H1 (cell line): ENCODE measurements at regions not wholly inside any gene's neighbourhood (a gene's known extent, or its start where the extent isn't known, plus 50 kb on each side); places are given as distances from the start of the nearest gene placed in this dataset.

Experiments
- CTCF ChIA-PET: fragments of 300-600 bp; sonication (Branson Sonifier 250); formaldehyde crosslinking; loops from one replicate; lab custom pipeline; 2021; ENCODE audit not compliant: partially characterized antibody; lab: Charles Lee
- POLR2A ChIA-PET: fragments of 300-600 bp; sonication (Branson Sonifier 250); formaldehyde crosslinking; loops from one replicate; lab custom pipeline; 2021; ENCODE audit warnings: inconsistent platforms; ENCODE audit not compliant: partially characterized antibody; lab: Charles Lee
- DNase-seq, 2 experiments: peaks; one replicate each; pipeline versions ENCODE4 v3.0.0 to v3.0.0-alpha.2; 2010 to 2022; ENCODE audit warnings: low spot score in 2 of 2, low read depth in 1 of 2, mixed read lengths in 1 of 2
- FAIRE-seq: peaks from 2 replicates; lab custom pipeline; 2011; peaks lifted over from hg19 to GRCh38; lab: Jason Lieb, UNC
- H2AFZ ChIP-seq: 2 replicates; pipeline ENCODE4 v1.8.1; 2012; ENCODE audit warnings: low read length, inconsistent platforms
- H2AK5ac ChIP-seq: 2 replicates; pipeline ENCODE4 v1.6.1; 2013; ENCODE audit warnings: low read depth, low read length
- H2BK120ac ChIP-seq: replicated peaks from 2 replicates; pipeline ENCODE3; 2013; ENCODE audit warnings: low read depth, low read length, inconsistent platforms
- H2BK12ac ChIP-seq: 2 replicates; pipeline ENCODE4 v1.6.1; 2013; ENCODE audit warnings: low read depth, low read length
- H2BK15ac ChIP-seq: 2 replicates; pipeline ENCODE4 v1.6.1; 2013; ENCODE audit warnings: low read length
- H2BK20ac ChIP-seq: 2 replicates; pipeline ENCODE4 v1.6.1; 2013; ENCODE audit warnings: low read length
- H2BK5ac ChIP-seq: 2 replicates; pipeline ENCODE4 v1.6.1; 2013; ENCODE audit warnings: low read depth, low read length
- H3K14ac ChIP-seq: 2 replicates; pipeline ENCODE4 v1.6.1; 2013; ENCODE audit warnings: inconsistent platforms; ENCODE audit not compliant: insufficient read length
- H3K18ac ChIP-seq: 2 replicates; pipeline ENCODE4 v1.6.1; 2013; ENCODE audit warnings: low read length; ENCODE audit errors: extremely low read depth
- H3K23ac ChIP-seq: 2 replicates; pipeline ENCODE4 v1.6.1; 2013; ENCODE audit warnings: inconsistent platforms; ENCODE audit not compliant: insufficient read length
- H3K23me2 ChIP-seq: 2 replicates; pipeline ENCODE4 v1.6.1; 2013; ENCODE audit warnings: low read depth, low read length
- H3K27ac ChIP-seq: 2 replicates; pipeline ENCODE4 v1.6.1; 2011; ENCODE audit warnings: low read depth, low read length, inconsistent platforms
- H3K27me3 ChIP-seq, 4 experiments: replicated peaks in 1 of 4; 1 replicate in 1 of 4; 2 replicates in 3 of 4; pipeline versions ENCODE4 v1.6.1 to v1.8.1; 2011 to 2013; ENCODE audit warnings: low read length in 3 of 4, mild to moderate bottlenecking in 3 of 4, inconsistent platforms in 2 of 4, mixed read lengths in 2 of 4, moderate library complexity in 1 of 4; ENCODE audit not compliant: control insufficient read depth in 3 of 4, insufficient read depth in 3 of 4; ENCODE audit errors: extremely low read depth in 1 of 4
- H3K36me3 ChIP-seq, 4 experiments: 2 replicates each; pipeline versions ENCODE4 v1.6.1 to v1.8.1; 2011 to 2013; ENCODE audit warnings: mild to moderate bottlenecking in 4 of 4, low read length in 3 of 4, moderate library complexity in 2 of 4, control low read depth in 1 of 4, inconsistent platforms in 1 of 4; ENCODE audit not compliant: insufficient read depth in 4 of 4, control insufficient read depth in 2 of 4
- H3K4ac ChIP-seq: replicated peaks from 2 replicates; pipeline ENCODE3; 2013; ENCODE audit warnings: low read length, low read depth, mixed read lengths, inconsistent platforms; ENCODE audit not compliant: insufficient read length
- H3K4me1 ChIP-seq, 4 experiments: replicated peaks in 1 of 4; 1 replicate in 1 of 4; 2 replicates in 3 of 4; pipeline versions ENCODE4 v1.6.1 to v1.8.1; 2011 to 2013; ENCODE audit warnings: low read length in 3 of 4, inconsistent platforms in 2 of 4, mixed read lengths in 1 of 4; ENCODE audit not compliant: insufficient read depth in 4 of 4, control insufficient read depth in 3 of 4
- H3K4me2 ChIP-seq, 2 experiments: 2 replicates each; pipeline versions ENCODE4 v1.6.1 to v1.8.1; 2011 to 2013; ENCODE audit warnings: low read depth in 2 of 2, low read length in 2 of 2, control low read depth in 1 of 2, inconsistent platforms in 1 of 2, mild to moderate bottlenecking in 1 of 2; ENCODE audit not compliant: insufficient read depth in 1 of 2
- H3K4me3 ChIP-seq, 4 experiments: fragments of 200-600, 300-600 bp in 1 of 4; sonication (generic), shearing (Covaris generic), sonication (Bioruptor Twin) in 1 of 4; 2 replicates each; pipeline versions ENCODE4 v1.5.1 to v1.8.1; 2011 to 2016; ENCODE audit warnings: low read length in 4 of 4, low read depth in 3 of 4, control low read depth in 2 of 4, inconsistent platforms in 2 of 4, mild to moderate bottlenecking in 2 of 4, mixed read lengths in 1 of 4, moderate library complexity in 1 of 4; ENCODE audit not compliant: insufficient read depth in 2 of 4; ENCODE audit errors: extremely low read depth in 1 of 4
- H3K56ac ChIP-seq: replicated peaks from 2 replicates; pipeline ENCODE3; 2013; ENCODE audit warnings: low read depth, mild to moderate bottlenecking, mixed read lengths, low read length, inconsistent platforms; ENCODE audit not compliant: insufficient read length
- H3K79me1 ChIP-seq: 2 replicates; pipeline ENCODE4 v1.6.1; 2013; ENCODE audit warnings: low read depth, low read length, control low read depth
- H3K79me2 ChIP-seq, 2 experiments: 2 replicates each; pipeline versions ENCODE4 v1.6.1 to v1.8.1; 2012 to 2013; ENCODE audit warnings: low read length in 2 of 2, mild to moderate bottlenecking in 2 of 2, inconsistent platforms in 1 of 2; ENCODE audit not compliant: insufficient read depth in 2 of 2, control insufficient read depth in 1 of 2
- H3K9ac ChIP-seq, 4 experiments: replicated peaks in 1 of 4; 1 replicate in 1 of 4; 2 replicates in 3 of 4; pipeline versions ENCODE4 v1.6.1 to v1.8.1; 2011 to 2013; ENCODE audit warnings: low read depth in 3 of 4, low read length in 3 of 4, control low read depth in 2 of 4, mild to moderate bottlenecking in 2 of 4, moderate library complexity in 2 of 4, inconsistent platforms in 1 of 4; ENCODE audit errors: extremely low read depth in 1 of 4
- H3K9me3 ChIP-seq, 2 experiments: 2 replicates each; pipeline versions ENCODE4 v1.6.1 to v1.8.1; 2012 to 2013; ENCODE audit warnings: mild to moderate bottlenecking in 2 of 2, moderate library complexity in 2 of 2, control low read depth in 1 of 2, inconsistent platforms in 1 of 2, low read depth in 1 of 2, low read length in 1 of 2, mixed read lengths in 1 of 2; ENCODE audit not compliant: insufficient read depth in 2 of 2
- H4K20me1 ChIP-seq, 2 experiments: replicated peaks in 1 of 2; 2 replicates each; pipeline versions ENCODE3 to v1.8.1; 2011 to 2013; ENCODE audit warnings: inconsistent platforms in 2 of 2, low read length in 2 of 2, mild to moderate bottlenecking in 1 of 2; ENCODE audit not compliant: insufficient read depth in 2 of 2, control insufficient read depth in 1 of 2
- H4K5ac ChIP-seq: 2 replicates; pipeline ENCODE4 v1.6.1; 2013; ENCODE audit warnings: low read length, low read depth, mixed read lengths, inconsistent platforms; ENCODE audit not compliant: insufficient read length
- H4K8ac ChIP-seq: 2 replicates; pipeline ENCODE4 v1.8.0; 2013; ENCODE audit warnings: mild to moderate bottlenecking, moderate library complexity, low read length, inconsistent platforms; ENCODE audit not compliant: insufficient read depth; ENCODE audit errors: extremely low read depth
- H4K91ac ChIP-seq: replicated peaks from 2 replicates; pipeline ENCODE3; 2013; ENCODE audit warnings: low read length, mixed read lengths, inconsistent platforms; ENCODE audit not compliant: insufficient read length
- HDAC2 ChIP-seq, 2 experiments: fragments of 300-600 bp in 1 of 2; sonication (generic) in 1 of 2; IDR thresholded peaks; 2 replicates each; pipeline ENCODE4 v1.6.1; 2011 to 2012; ENCODE audit warnings: low read depth in 2 of 2, low read length in 2 of 2, mild to moderate bottlenecking in 2 of 2, moderate library complexity in 2 of 2, borderline replicate concordance in 1 of 2, inconsistent platforms in 1 of 2
- TEAD4 ChIP-seq: IDR thresholded peaks from 2 replicates; pipeline ENCODE4 v1.6.1; 2012; ENCODE audit warnings: low read depth, low read length, inconsistent platforms, mixed read lengths
- WGBS, 2 experiments: shearing (Covaris generic) in 1 of 2; methylation state at CpG; one replicate each; pipeline versions ENCODE4 v1.1.6 to v1.1.7; 2013 to 2015; ENCODE audit warnings: low lambda C conversion rate in 2 of 2, mixed read lengths in 2 of 2, inconsistent platforms in 1 of 2, low coverage in 1 of 2, missing lambda C conversion rate in 1 of 2; ENCODE audit not compliant: insufficient replicate concordance in 2 of 2, insufficient coverage in 1 of 2, insufficient read length in 1 of 2; ENCODE audit errors: extremely low coverage in 1 of 2, missing lambda C conversion rate in 1 of 2; 5-methylcytosine and 5-hydroxymethylcytosine counted together

DNA sequence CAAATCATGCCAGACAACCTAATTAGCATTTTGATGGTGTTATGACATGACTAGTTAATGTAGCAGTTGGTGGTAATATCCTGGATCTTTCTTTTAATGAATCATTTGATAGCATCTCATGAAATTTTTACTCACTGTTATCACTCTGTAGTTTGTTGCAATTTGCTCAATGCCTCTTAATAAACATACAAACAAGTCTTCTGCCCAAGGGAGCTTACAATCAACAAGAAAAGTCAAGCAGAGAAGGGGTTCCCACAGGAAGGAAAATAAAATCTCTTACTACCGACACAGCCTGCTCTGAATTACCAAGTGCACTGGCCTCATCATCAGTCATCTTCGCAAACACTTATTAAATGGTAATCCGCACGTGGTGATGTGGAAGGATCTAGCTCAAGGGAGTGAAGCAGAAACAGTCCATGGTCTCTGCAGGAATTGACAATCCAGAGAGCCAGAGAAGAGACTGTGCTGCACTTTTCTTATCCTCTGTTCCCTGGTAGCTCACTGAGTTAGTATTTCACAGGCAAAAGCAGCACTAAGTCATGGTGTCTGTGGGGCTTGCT, 263.5 kb downstream of the EPHA4 start:
- H3K27me3 ChIP-seq, result no peaks in the 10 kb centered on the region
- H3K36me3 ChIP-seq, result no peaks in the 10 kb centered on the region
- H3K79me1 ChIP-seq, result no peaks in the 10 kb centered on the region
- H2BK15ac ChIP-seq, result no peak overlapping the region
- no peak overlapping the region for H2AK5ac ChIP-seq
- H3K4me1 ChIP-seq, result peaks cover 0 to 2% (median 0%) of the 10 kb centered on the region in 4 experiments; a peak in 2 of 7 replicates
- CTCF ChIA-PET, result no interaction called here
- no peak overlapping the region for H3K4me2 ChIP-seq
- H3K56ac ChIP-seq, result no peak overlapping the region
- no peaks in the 10 kb centered on the region for H3K23me2 ChIP-seq
- peak overlapping the region; percentile 17; the same call in 1 of the 2 replicates for H2AFZ ChIP-seq
- no peak overlapping the region for H4K91ac ChIP-seq
- no peak overlapping the region for H3K4ac ChIP-seq
- no peak overlapping the region for H2BK20ac ChIP-seq
- DNase-seq (no peak), FAIRE-seq (no peak)
- no peak overlapping the region for H4K8ac ChIP-seq
- no peak overlapping the region for H4K5ac ChIP-seq
- H2BK120ac ChIP-seq, result no peak overlapping the region
- TF ChIP-seq HDAC2 (IDR thresholded peaks at IDR 0.05; ENCODE audit: borderline replicate concordance in 1 of 2, low read depth in 2 of 2, low read length in 2 of 2), result no peak
- TF ChIP-seq TEAD4, result no peak
- H2BK12ac ChIP-seq, result no peak overlapping the region
- 94% methylated on average over 4 of the region's 4 CpGs; no CpG with 5 or more reads in 1 of the 2 experiments for WGBS, 2 experiments
- H3K18ac ChIP-seq, result no peak overlapping the region
- no peaks in the 10 kb centered on the region for H3K79me2 ChIP-seq
- POLR2A ChIA-PET, result no interaction called here
- H2BK5ac ChIP-seq, result no peak overlapping the region
- H3K9ac ChIP-seq, result no peak overlapping the region
- H3K23ac ChIP-seq, result no peak overlapping the region
- no peak overlapping the region for H3K27ac ChIP-seq
- H4K20me1 ChIP-seq, result no peaks in the 10 kb centered on the region
- H3K14ac ChIP-seq, result no peak overlapping the region
- H3K4me3 ChIP-seq, result no peak overlapping the region
- H3K9me3 ChIP-seq, result no peaks in the 10 kb centered on the region
